ENCODE measurements at regions not wholly inside any gene's neighbourhood (a gene's known extent, or its start where the extent isn't known, plus 50 kb on each side); places are given as distances from the start of the nearest gene placed in this dataset.

DNA sequence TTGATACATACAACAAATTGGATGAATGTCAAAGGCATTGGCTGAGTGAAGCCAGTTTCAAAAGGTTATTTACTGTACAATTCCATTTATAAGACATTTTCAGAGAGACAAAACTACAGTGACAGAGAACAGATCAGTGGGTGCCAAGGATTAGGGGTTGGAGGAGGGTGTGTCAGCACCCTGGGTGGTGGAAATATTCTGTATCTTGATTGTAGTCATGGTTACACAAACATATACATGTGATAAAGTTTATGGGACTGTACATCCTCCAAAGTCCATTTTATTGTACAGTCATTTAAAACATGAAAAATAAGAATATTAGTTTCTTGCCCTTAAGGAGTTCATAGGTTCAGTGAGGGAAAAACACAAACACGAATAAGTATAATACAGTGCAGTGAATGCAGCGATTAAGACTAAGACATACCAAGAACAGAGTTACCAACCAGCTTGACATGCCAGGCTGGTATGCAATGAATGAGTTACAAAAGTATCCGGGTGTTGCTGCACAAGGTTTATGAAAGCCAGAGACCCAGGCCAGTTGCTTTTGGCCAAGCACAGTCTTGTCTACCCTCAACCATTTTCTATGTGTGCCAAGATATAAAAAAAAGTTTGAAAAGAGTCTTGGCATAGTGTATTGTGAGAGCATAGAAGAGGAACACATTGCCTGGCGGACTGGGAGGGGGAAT lies 123.6 kb downstream of the MSL3 start:
- intact Hi-C loops (cut with DNase I), result no loop called here
- ATAC-seq (no peak), FAIRE-seq (no peak), DNase-seq (no peak)
- H3K4me1 ChIP-seq, result no peaks in the 10 kb centered on the region
- H3K4me3 ChIP-seq, result no peak overlapping the region
- H3K27ac ChIP-seq, result no peak overlapping the region
- H3K27me3 ChIP-seq, result peaks cover 0 to 24% (median 4%) of the 10 kb centered on the region in 4 donors
- WGBS, 2 donors, result 55 to 62% methylated on average over 4 of the region's 4 CpGs
- H3K36me3 ChIP-seq, result no peaks in the 10 kb centered on the region
- H3K9me3 ChIP-seq, result no peaks in the 10 kb centered on the region
- TF ChIP-seq, protein P1, sequence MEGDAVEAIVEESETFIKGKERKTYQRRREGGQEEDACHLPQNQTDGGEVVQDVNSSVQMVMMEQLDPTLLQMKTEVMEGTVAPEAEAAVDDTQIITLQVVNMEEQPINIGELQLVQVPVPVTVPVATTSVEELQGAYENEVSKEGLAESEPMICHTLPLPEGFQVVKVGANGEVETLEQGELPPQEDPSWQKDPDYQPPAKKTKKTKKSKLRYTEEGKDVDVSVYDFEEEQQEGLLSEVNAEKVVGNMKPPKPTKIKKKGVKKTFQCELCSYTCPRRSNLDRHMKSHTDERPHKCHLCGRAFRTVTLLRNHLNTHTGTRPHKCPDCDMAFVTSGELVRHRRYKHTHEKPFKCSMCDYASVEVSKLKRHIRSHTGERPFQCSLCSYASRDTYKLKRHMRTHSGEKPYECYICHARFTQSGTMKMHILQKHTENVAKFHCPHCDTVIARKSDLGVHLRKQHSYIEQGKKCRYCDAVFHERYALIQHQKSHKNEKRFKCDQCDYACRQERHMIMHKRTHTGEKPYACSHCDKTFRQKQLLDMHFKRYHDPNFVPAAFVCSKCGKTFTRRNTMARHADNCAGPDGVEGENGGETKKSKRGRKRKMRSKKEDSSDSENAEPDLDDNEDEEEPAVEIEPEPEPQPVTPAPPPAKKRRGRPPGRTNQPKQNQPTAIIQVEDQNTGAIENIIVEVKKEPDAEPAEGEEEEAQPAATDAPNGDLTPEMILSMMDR (IDR thresholded peaks at IDR 0.05), result no peak

DNA sequence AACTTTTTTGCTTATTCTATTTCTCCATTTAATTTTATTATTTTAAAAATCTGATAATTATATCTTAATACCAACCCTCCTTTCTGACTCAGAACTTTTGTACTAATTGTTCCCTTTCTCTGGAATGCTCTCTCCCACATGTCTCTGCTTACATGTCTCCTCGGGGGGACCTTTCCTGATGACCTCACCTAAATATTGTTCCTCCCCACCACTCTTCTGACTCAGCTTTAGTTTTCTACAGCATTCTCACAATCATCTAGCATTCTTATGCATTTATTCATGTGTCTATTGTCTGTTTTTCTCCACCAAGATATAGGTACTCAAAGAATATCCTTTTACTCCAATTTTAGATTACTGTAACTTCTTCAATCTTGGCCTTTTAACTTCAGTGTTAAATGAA lies 128.7 kb downstream of the MSL3 start:
- WGBS, 2 donors, result 18 to 38% methylated on average over 1 of the region's 1 CpG

DNA sequence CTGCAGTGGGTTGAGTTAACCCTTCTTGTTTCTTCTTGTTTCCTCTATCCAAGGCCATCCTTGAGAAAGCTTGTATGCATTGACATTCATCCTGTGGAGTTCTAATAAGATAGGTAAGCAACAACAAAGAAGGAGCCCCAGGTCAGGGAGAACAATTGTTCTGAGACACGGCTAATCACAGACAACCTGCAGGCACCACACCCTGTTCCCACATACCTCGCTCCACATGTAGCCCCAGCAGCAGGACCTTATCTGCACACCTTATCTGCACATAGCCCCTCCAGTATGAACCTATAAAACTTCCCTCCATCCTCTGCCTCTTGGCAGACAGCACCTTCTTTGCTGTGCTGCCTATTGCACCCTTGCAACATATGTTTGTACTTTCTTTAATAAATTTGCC lies 129.1 kb downstream of the MSL3 start:
- no peak for FAIRE-seq

More for the DNA sequence above, 128.7 kb downstream of the MSL3 start:
- DNase-seq, result no peak
- H3K4me1 ChIP-seq, result no peaks in the 10 kb centered on the region
- no peak overlapping the region for H3K4me3 ChIP-seq
- ATAC-seq, result no peak
- intact Hi-C loops (cut with DNase I), result no loop called here
- H3K27ac ChIP-seq, result no peak overlapping the region
- TF ChIP-seq, protein P1 (IDR thresholded peaks at IDR 0.05), result no peak
- no peaks in the 10 kb centered on the region for H3K9me3 ChIP-seq
- FAIRE-seq, result no peak
- peaks cover 0 to 5% (median 2%) of the 10 kb centered on the region in 4 donors for H3K27me3 ChIP-seq
- no peaks in the 10 kb centered on the region for H3K36me3 ChIP-seq

DNA sequence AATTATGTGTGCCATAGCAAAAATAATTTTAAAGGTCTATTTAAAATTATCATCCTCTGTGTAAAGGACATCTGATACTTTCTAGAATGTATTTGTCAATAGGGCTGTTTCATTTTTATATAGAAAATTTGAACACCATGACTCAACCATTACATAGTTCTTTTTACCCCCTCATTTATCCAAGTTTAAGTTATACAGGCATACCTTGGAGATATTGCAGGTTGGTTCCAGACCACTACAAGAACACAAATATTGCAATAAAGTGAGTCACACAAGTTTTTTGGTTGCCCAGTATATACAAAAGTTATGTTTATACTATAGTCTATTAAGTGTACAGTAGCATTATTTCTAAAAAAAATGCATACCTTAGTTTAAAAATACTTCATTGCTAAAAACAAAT lies 130.4 kb downstream of the MSL3 start:
- H3K9me3 ChIP-seq, result no peaks in the 10 kb centered on the region
- no peak for DNase-seq
- no peaks in the 10 kb centered on the region for H3K4me1 ChIP-seq
- H3K27ac ChIP-seq, result no peak overlapping the region
- FAIRE-seq, result no peak
- no peaks in the 10 kb centered on the region for H3K36me3 ChIP-seq
- no peak overlapping the region for H3K4me3 ChIP-seq
- ATAC-seq, result no peak
- H3K27me3 ChIP-seq, result peaks cover 0 to 5% (median 2%) of the 10 kb centered on the region in 4 donors
- TF ChIP-seq, protein P1 (IDR thresholded peaks at IDR 0.05), result no peak
- intact Hi-C loops (cut with DNase I), result no loop called here

More for the DNA sequence above, 129.1 kb downstream of the MSL3 start:
- Histone ChIP-seq H3K4me3 (no peak overlapping the region), H3K27me3 (peaks cover 0 to 5% (median 2%) of the 10 kb centered on the region in 4 donors), H3K9me3 (no peaks in the 10 kb centered on the region), H3K36me3 (no peaks in the 10 kb centered on the region), H3K27ac (no peak overlapping the region), H3K4me1 (no peaks in the 10 kb centered on the region)
- no peak for DNase-seq
- intact Hi-C loops (cut with DNase I), result no loop called here
- ATAC-seq, result no peak
- TF ChIP-seq, protein P1 (IDR thresholded peaks at IDR 0.05), result no peak
- WGBS, 2 donors, result 26 to 37% methylated on average over 2 of the region's 2 CpGs

DNA sequence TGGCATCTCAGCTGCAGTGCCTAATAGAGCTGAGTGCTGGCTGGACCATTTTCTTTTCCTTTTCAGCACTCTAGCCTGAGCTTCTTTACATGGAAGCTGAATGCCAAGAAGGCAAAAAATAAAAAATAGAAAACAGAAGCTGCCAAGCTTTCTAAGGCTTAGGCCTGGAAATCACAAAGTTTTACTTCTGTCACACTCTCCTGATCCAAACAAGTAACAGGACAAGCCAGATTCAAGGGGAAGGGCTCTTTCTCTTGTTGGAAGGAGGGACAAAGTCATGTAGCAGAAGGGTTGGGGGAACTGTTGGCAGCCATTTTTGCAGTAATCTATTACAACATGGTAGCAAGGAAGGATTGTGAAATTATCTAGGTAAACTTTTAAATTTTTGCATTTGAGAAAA lies 131.8 kb downstream of the MSL3 start:
- no peak for FAIRE-seq
- H3K4me3 ChIP-seq, result no peak overlapping the region
- H3K36me3 ChIP-seq, result no peaks in the 10 kb centered on the region
- ATAC-seq, result no peak
- DNase-seq, result no peak
- intact Hi-C loops (cut with DNase I), result no loop called here
- peaks cover 0 to 5% (median 4%) of the 10 kb centered on the region in 4 donors for H3K27me3 ChIP-seq
- TF ChIP-seq, protein P1 (IDR thresholded peaks at IDR 0.05), result no peak
- H3K4me1 ChIP-seq, result no peaks in the 10 kb centered on the region
- no peaks in the 10 kb centered on the region for H3K9me3 ChIP-seq
- H3K27ac ChIP-seq, result no peak overlapping the region
